ENCODE measurements at regions not wholly inside any gene's neighbourhood (a gene's known extent, or its start where the extent isn't known, plus 50 kb on each side); places are given as distances from the start of the nearest gene placed in this dataset.

GRCh38 chr3:170719300-170719699, 133.4 kb upstream of the SLC7A14 start:
- TF ChIP-seq, protein P1, sequence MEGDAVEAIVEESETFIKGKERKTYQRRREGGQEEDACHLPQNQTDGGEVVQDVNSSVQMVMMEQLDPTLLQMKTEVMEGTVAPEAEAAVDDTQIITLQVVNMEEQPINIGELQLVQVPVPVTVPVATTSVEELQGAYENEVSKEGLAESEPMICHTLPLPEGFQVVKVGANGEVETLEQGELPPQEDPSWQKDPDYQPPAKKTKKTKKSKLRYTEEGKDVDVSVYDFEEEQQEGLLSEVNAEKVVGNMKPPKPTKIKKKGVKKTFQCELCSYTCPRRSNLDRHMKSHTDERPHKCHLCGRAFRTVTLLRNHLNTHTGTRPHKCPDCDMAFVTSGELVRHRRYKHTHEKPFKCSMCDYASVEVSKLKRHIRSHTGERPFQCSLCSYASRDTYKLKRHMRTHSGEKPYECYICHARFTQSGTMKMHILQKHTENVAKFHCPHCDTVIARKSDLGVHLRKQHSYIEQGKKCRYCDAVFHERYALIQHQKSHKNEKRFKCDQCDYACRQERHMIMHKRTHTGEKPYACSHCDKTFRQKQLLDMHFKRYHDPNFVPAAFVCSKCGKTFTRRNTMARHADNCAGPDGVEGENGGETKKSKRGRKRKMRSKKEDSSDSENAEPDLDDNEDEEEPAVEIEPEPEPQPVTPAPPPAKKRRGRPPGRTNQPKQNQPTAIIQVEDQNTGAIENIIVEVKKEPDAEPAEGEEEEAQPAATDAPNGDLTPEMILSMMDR (IDR thresholded peaks at IDR 0.05), result no peak
- TF ChIP-seq EZH2 (IDR thresholded peaks at IDR 0.05; ENCODE audit: borderline replicate concordance, insufficient read depth, low read depth, low read length, poor library complexity, severe bottlenecking), result no peak
